Thyroid gland (tissue), 4 donors: ENCODE measurements at regions not wholly inside any gene's neighbourhood (a gene's known extent, or its start where the extent isn't known, plus 50 kb on each side); places are given as distances from the start of the nearest gene placed in this dataset.

ENCODE experiments used
- POLR2A ChIP-seq, 2 donors: fragments of 450-650 bp; IDR thresholded peaks; one replicate each; pipeline ENCODE4 v1.6.1; 2017; ENCODE audit warnings: antibody characterized with exemption in 2 of 2, mild to moderate bottlenecking in 2 of 2, moderate library complexity in 1 of 2
- TF ChIP-seq, protein P1 (sequence below), 6 experiments: fragments of 200-600 bp in 3 of 6; fragments of 450-650 bp in 3 of 6; sonication (generic) in 3 of 6; IDR thresholded peaks; one replicate each; pipeline ENCODE4 v1.5.1; 2016 to 2019; ENCODE audit warnings: antibody characterized with exemption in 6 of 6, mild to moderate bottlenecking in 2 of 6, inconsistent platforms in 1 of 6, moderate library complexity in 1 of 6

DNA sequence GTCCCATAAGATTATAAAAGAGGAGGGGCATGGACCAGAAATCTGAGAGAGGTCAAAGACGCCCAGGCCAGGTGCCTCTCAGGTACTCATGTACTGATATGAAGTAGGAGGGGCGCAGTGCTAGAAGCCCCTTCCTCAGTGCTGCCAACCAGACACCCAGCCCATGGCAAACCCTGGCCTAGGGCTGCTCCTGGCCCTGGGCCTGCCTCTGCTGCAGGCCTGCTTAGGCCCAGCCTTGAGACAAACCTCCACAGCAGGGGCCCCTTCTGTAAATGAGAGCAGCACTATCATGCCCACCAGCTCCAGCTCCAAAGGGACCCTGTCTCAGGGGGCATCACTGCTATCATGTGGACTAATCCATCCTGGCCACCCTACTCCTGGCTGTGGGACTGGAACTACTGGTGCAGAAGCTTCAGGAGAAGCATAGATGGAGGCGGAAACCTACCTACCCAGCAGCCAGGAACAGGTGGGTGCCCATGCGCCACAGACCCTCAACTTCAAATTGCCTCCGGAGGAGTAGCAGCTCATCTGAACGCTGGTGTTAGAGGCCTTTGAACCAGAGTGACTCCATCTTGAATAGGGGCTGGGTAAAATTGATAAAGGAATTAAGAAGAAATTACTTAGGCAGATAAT lies 72.4 kb upstream of the LGSN start:
- no peak for TF ChIP-seq POLR2A (IDR thresholded peaks at IDR 0.05)
- TF ChIP-seq, protein P1, sequence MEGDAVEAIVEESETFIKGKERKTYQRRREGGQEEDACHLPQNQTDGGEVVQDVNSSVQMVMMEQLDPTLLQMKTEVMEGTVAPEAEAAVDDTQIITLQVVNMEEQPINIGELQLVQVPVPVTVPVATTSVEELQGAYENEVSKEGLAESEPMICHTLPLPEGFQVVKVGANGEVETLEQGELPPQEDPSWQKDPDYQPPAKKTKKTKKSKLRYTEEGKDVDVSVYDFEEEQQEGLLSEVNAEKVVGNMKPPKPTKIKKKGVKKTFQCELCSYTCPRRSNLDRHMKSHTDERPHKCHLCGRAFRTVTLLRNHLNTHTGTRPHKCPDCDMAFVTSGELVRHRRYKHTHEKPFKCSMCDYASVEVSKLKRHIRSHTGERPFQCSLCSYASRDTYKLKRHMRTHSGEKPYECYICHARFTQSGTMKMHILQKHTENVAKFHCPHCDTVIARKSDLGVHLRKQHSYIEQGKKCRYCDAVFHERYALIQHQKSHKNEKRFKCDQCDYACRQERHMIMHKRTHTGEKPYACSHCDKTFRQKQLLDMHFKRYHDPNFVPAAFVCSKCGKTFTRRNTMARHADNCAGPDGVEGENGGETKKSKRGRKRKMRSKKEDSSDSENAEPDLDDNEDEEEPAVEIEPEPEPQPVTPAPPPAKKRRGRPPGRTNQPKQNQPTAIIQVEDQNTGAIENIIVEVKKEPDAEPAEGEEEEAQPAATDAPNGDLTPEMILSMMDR (IDR thresholded peaks at IDR 0.05), result no peak
